AG20443 (cell line): ENCODE measurements at regions not wholly inside any gene's neighbourhood (a gene's known extent, or its start where the extent isn't known, plus 50 kb on each side); places are given as distances from the start of the nearest gene placed in this dataset.
"Not testable (repeated sequence)": the region's sequence is repeated elsewhere in the genome, so short reads cannot be mapped to it uniquely, and the experiment has no call there.

Source experiments
- DNase-seq: peaks from one replicate; pipeline ENCODE4 v3.0.0; 2012; ENCODE audit warnings: low spot score, mixed read lengths

GRCh38 chrX:16320765-16321355 is 153.6 kb downstream of the MAGEB17 start:
- peak; percentile 24 for DNase-seq

- no peak for DNase-seq
Observed at GRCh38 chrX:16333453-16333852, 166.2 kb downstream of the MAGEB17 start.

- no peak for DNase-seq
Observed at GRCh38 chrX:16335181-16335580, 167.9 kb downstream of the MAGEB17 start.

- DNase-seq: no peak
Observed at GRCh38 chrX:16347968-16348670, 180.8 kb downstream of the MAGEB17 start.

- DNase-seq: no peak
Observed at GRCh38 chrX:16357902-16358301, 190.6 kb downstream of the MAGEB17 start.

GRCh38 chrX:16360056-16360455 is 192.8 kb downstream of the MAGEB17 start:
- DNase-seq: not testable (repeated sequence)

- no peak for DNase-seq
Observed at GRCh38 chrX:16368696-16369095, 201.4 kb downstream of the MAGEB17 start.

- DNase-seq: no peak
Observed at GRCh38 chrX:16376056-16376455, 208.8 kb downstream of the MAGEB17 start.

- no peak for DNase-seq
Observed at GRCh38 chrX:16386126-16386525, 218.8 kb downstream of the MAGEB17 start.

- DNase-seq: no peak
Observed at GRCh38 chrX:16392597-16392996, 225.3 kb downstream of the MAGEB17 start.

GRCh38 chrX:16394290-16394689 is 227.0 kb downstream of the MAGEB17 start:
- DNase-seq: no peak

GRCh38 chrX:16403808-16404207 is 236.5 kb downstream of the MAGEB17 start:
- DNase-seq: no peak

- DNase-seq: no peak
Observed at GRCh38 chrX:16416588-16416987, 233.4 kb upstream of the S100G start.

GRCh38 chrX:16418650-16419049 is 231.3 kb upstream of the S100G start:
- no peak for DNase-seq

- DNase-seq: no peak
Observed at GRCh38 chrX:16427668-16428067, 222.3 kb upstream of the S100G start.

GRCh38 chrX:16429406-16429805 is 220.6 kb upstream of the S100G start:
- DNase-seq: peak; percentile 32

- no peak for DNase-seq
Observed at GRCh38 chrX:16431266-16431665, 218.7 kb upstream of the S100G start.

- DNase-seq: no peak
Observed at GRCh38 chrX:16433021-16433420, 216.9 kb upstream of the S100G start.

GRCh38 chrX:16435399-16435986 is 214.5 kb upstream of the S100G start:
- no peak for DNase-seq

GRCh38 chrX:16436348-16437188 is 213.4 kb upstream of the S100G start:
- DNase-seq: peak; percentile 54

- no peak for DNase-seq
Observed at GRCh38 chrX:16440446-16440845, 209.5 kb upstream of the S100G start.

- peak; percentile 17 for DNase-seq
Observed at GRCh38 chrX:16444353-16444752, 205.6 kb upstream of the S100G start.
